ENCODE measurements at regions not wholly inside any gene's neighbourhood (a gene's known extent, or its start where the extent isn't known, plus 50 kb on each side); places are given as distances from the start of the nearest gene placed in this dataset.
"Not testable (repeated sequence)": the region's sequence is repeated elsewhere in the genome, so short reads cannot be mapped to it uniquely, and the experiment has no call there.

DNA sequence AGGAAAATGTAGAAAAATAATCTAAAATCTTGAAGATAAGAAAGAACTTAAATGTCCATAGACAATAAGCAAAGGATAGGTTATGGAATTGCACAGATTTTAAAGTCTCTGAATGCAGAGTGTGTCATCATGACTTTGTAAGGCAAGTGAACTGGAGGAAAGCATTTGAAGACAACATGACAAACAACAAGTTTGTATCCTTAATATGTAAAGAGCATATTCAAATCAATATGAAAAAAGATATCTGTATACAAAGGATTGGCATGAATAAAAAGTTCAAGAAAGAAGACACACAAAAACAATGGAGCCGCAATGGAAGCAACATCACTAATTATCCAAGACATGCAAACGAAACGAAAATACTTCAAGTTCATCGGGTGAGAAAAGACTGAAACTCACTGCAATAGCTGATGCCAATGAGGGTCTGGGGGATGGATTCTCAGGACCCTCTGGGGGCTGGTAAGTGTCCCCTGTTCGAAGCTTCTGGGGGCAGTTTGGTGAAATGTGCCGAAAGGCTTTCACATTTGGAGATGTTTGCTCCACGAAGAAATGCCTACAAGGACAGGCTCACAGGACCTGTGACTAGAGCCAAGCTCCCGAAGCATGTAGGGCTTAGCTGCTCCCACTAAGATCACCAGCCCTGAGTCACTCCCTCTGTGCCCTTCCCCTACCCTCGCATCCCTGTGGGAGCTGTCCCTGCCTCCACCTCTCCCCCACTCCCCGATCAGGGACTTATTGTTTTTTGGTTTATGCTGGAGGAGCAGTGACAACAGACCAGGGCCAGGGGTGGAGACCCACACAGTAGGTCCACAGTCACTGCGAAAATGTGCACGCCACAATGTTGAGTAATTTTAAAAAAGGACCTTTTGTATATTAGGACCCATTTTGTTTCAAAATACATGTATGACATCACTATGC lies 345.7 kb upstream of the SFSWAP start:
- TF ChIP-seq, protein P1, sequence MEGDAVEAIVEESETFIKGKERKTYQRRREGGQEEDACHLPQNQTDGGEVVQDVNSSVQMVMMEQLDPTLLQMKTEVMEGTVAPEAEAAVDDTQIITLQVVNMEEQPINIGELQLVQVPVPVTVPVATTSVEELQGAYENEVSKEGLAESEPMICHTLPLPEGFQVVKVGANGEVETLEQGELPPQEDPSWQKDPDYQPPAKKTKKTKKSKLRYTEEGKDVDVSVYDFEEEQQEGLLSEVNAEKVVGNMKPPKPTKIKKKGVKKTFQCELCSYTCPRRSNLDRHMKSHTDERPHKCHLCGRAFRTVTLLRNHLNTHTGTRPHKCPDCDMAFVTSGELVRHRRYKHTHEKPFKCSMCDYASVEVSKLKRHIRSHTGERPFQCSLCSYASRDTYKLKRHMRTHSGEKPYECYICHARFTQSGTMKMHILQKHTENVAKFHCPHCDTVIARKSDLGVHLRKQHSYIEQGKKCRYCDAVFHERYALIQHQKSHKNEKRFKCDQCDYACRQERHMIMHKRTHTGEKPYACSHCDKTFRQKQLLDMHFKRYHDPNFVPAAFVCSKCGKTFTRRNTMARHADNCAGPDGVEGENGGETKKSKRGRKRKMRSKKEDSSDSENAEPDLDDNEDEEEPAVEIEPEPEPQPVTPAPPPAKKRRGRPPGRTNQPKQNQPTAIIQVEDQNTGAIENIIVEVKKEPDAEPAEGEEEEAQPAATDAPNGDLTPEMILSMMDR (conservative IDR thresholded peaks at IDR 0.05): no peak
- H3K27ac ChIP-seq: no peak overlapping the region

DNA sequence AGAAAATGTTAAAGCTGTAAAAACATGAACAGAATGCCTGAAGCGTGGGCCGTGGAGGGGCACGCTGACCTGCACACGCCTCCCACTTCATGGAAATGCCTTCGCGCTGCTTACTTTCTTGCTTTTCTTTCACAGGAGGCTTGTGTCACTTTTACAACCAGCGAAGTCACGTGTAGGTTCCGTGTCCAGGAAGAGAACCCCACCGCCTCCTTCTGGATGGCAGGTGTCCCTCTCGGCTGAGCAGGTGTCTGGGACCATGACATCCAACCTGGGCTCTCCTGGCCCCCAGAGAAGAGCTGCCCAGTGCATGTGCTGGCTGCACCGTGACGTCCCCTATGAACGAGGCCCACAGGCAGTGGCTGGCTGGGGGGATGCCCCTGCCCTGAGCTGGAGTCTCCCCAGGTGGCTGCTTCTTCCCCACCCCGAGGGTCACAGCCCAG lies 345.0 kb upstream of the SFSWAP start:
- H3K27ac ChIP-seq: no peak overlapping the region
- TF ChIP-seq, protein P1 (conservative IDR thresholded peaks at IDR 0.05): no peak

DNA sequence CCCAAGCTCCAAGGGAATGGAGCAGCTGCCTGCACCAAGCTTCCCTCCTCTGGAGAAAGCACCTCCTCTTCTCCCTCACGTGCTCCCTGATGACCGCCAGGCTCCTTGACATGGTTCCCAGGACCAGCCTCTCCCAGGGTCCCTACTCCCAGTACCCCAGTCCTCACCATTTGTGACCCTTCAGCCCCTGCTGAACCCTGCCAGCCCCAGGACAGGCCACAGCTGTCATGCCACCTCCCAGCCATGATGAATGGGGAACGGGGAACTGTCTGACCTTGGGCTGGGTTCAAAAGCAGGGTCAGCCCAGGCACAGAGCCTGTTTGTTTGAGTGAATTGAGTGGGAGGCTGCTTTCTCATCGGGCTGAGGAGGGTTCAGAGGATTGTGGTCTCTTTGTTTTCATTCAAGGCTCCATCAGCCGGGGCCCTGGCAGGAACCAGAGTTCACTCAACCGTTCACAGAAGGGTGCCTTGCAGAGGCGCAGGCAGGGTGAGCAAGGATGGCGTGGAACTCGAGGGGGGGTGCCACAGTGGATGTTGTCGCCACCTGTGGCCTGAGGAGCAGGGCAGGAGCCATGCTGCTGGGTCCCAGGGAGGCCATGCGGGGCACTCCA lies 344.5 kb upstream of the SFSWAP start:
- H3K27ac ChIP-seq: no peak overlapping the region
- TF ChIP-seq, protein P1 (conservative IDR thresholded peaks at IDR 0.05): no peak

DNA sequence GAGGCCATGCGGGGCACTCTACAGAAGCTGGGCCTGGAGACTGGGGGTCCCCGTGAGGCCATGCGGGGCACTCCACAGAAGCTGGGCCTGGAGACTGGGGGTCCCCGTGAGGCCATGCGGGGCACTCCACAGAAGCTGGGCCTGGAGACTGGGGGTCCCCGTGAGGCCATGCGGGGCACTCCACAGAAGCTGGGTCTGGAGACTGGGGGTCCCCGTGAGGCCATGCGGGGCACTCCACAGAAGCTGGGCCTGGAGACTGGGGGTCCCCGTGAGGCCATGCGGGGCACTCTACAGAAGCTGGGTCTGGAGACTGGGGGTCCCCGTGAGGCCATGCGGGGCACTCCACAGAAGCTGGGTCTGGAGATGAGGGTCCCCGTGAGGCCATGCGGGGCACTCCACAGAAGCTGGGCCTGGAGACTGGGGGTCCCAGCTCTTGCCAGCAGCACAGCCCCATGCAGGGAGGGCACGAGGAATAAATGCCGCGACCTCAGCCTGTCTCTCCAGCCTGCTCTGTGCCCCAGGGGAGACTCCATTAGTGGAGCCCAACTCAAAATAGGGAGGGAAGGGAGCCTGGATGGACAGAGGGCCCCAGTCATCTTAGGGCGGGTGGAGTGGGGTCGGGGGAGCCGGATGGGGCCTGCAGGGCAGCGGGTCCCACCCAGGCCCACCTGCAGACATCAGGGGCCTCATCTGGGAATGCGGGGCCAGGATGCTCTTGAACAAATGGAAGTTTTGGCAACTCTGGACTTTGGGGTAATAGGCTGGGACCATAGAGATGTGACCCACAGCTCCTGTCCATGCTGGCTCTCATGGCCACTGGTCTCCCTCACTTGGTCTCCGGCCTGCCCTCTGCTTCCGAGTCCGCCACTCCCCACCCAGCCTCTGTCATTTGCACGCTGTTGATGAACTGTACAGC lies 343.6 kb upstream of the SFSWAP start:
- not testable (repeated sequence) for H3K27ac ChIP-seq

DNA sequence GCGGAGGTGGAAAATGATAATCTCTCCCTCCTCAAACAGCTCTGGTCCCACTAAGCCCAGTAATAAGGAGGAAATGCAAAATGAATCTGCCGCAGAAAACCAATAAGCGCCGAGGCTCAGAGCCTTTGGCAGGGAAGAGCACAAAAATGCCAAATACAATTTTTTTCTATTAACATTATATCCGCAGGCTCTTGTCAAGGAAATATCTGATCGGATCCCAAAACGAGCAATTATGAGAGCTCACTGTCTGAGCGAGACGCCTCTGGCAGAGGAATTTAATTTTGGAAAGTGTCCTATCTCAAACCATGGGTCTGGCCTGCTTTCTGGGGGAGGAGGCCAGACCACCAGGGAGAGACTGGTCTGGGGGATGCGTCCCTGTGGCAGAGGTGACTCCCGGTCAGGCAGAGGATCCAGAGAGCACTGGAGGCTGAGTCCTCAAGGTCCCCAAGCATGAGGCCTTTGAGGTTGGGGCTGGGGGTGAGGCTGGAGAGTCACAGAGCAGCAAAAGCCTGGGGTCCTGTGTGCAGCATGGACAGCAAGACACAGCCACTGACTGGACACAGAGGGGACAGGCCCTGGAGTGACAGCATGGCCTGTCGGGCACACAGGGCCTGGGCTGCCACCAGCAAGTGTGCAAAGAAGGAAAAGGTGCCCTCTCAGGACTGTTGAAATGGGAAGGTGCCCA lies 342.8 kb upstream of the SFSWAP start:
- no peak overlapping the region for H3K27ac ChIP-seq
- TF ChIP-seq, protein P1 (conservative IDR thresholded peaks at IDR 0.05): no peak

DNA sequence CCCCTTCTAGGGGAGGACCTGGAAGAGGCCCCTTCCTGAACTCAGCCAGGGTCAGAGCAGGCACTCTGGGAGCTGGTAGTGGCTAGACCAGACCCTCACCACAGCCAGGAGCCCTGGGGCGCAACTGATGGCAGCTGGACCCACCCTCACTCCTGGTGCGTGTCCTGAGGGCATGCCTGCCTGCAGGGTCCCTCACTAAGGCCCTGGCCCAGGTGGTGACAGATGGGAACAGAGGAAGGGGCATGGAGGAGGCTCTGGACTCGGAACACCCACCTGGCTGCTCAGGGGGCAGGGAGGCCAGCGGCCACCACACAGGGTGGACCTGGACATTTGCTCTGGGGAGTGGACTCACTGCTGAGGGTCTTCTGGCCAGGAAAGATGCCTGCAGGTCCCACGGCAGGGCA lies 342.2 kb upstream of the SFSWAP start:
- no peak overlapping the region for H3K27ac ChIP-seq
- TF ChIP-seq, protein P1 (conservative IDR thresholded peaks at IDR 0.05): no peak

DNA sequence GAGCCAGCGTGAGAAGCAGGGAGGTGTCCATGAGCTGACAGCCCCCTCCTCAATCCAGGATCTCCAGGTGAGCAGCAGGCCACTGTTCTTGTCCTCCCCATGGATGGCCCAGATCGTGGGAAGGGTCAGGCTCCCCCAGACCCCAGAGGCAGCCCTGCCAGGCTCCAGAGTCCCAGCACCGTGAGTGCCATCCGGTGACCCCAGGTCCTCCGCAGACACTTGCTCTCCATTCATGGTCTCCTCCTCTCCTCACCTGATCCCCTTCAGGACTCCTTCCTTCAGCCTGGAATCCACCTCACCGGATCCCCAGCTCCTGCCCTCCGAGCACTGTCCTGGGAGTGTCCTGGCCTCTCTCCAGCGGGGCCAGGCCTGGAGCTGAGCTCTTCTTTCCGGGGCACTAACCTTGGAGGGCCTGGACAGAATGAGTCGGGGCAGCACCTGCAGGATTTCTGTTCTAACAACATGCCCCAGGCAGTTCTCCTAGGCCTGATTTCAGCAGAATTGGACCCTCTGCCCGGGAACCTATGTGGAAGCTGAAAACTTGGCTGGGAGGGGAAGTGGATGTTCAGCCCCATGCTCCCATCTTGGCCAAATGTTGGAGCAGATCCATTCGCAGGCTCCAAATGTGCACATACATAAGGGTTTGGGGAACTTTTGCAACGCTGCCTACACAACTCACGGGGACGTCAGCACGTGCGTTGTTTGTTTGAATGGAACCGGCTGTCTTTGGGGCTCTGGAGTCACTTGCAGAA lies 341.6 kb upstream of the SFSWAP start:
- H3K27ac ChIP-seq: no peak overlapping the region
- TF ChIP-seq, protein P1 (conservative IDR thresholded peaks at IDR 0.05): no peak

Data from VCaP (cell line).